ENCODE measurements at regions not wholly inside any gene's neighbourhood (a gene's known extent, or its start where the extent isn't known, plus 50 kb on each side); places are given as distances from the start of the nearest gene placed in this dataset.

GRCh38 chr19:29002336-29002735 is 210.6 kb downstream of the UQCRFS1 start:
- no peak for TF ChIP-seq SUZ12 (IDR thresholded peaks at IDR 0.05)
- no peak for TF ChIP-seq FOXM1 (IDR thresholded peaks at IDR 0.05; ENCODE audit: borderline replicate concordance)
- TF ChIP-seq ARNT (IDR thresholded peaks at IDR 0.05): no peak
- no peak for TF ChIP-seq FOXA1 (IDR thresholded peaks at IDR 0.05)
- no peak for TF ChIP-seq SP1 (IDR thresholded peaks at IDR 0.05)
- TF ChIP-seq NFRKB (IDR thresholded peaks at IDR 0.05): no peak
- no peak for TF ChIP-seq L3MBTL2 (conservative IDR thresholded peaks at IDR 0.05)
- TF ChIP-seq ELF4 (IDR thresholded peaks at IDR 0.05): no peak
- no peak for TF ChIP-seq PKNOX1 (IDR thresholded peaks at IDR 0.05)
- TF ChIP-seq BHLHE40 (IDR thresholded peaks at IDR 0.05; ENCODE audit: borderline replicate concordance): no peak
- TF ChIP-seq CTBP1 (IDR thresholded peaks at IDR 0.05; ENCODE audit: borderline replicate concordance): no peak
- no peak for TF ChIP-seq HDGF (IDR thresholded peaks at IDR 0.05; ENCODE audit: borderline replicate concordance)
- TF ChIP-seq TARDBP (IDR thresholded peaks at IDR 0.05): no peak
- no peak for TF ChIP-seq ZNF384 (IDR thresholded peaks at IDR 0.05)
